CD4-positive, alpha-beta T cell treated with Interleukin-10 for 1 hour (primary cell): ENCODE measurements at regions not wholly inside any gene's neighbourhood (a gene's known extent, or its start where the extent isn't known, plus 50 kb on each side); places are given as distances from the start of the nearest gene placed in this dataset.
"Not testable (repeated sequence)": the region's sequence is repeated elsewhere in the genome, so short reads cannot be mapped to it uniquely, and the experiment has no call there.

ENCODE experiments used
- DNase-seq: peaks from one replicate; pipeline ENCODE4 v3.0.0-alpha.2; 2020

GRCh38 chr3:174547801-174548435 is 311.2 kb upstream of the NAALADL2 start:
- DNase-seq = no peak

- no peak for DNase-seq
Measured at GRCh38 chr3:174548841-174549623, 310.1 kb upstream of the NAALADL2 start.

- no peak for DNase-seq
Measured at GRCh38 chr3:174581558-174581957, 277.6 kb upstream of the NAALADL2 start.

- DNase-seq = no peak
Measured at GRCh38 chr3:174583396-174583795, 275.7 kb upstream of the NAALADL2 start.

GRCh38 chr3:174587137-174587536 is 272.0 kb upstream of the NAALADL2 start:
- not testable (repeated sequence) for DNase-seq

GRCh38 chr3:174596447-174596982 is 262.6 kb upstream of the NAALADL2 start:
- no peak for DNase-seq

- DNase-seq = no peak
Measured at GRCh38 chr3:174598885-174599439, 260.2 kb upstream of the NAALADL2 start.

GRCh38 chr3:174613173-174613572 is 246.0 kb upstream of the NAALADL2 start:
- no peak for DNase-seq

- no peak for DNase-seq
Measured at GRCh38 chr3:174614036-174614435, 245.1 kb upstream of the NAALADL2 start.

- DNase-seq = no peak
Measured at GRCh38 chr3:174618368-174619080, 240.6 kb upstream of the NAALADL2 start.

GRCh38 chr3:174619239-174619638 is 239.9 kb upstream of the NAALADL2 start:
- DNase-seq = no peak

- no peak for DNase-seq
Measured at GRCh38 chr3:174620138-174620537, 239.0 kb upstream of the NAALADL2 start.

GRCh38 chr3:174620855-174621472 is 238.2 kb upstream of the NAALADL2 start:
- no peak for DNase-seq

GRCh38 chr3:174633342-174633741 is 225.8 kb upstream of the NAALADL2 start:
- DNase-seq = no peak

- no peak for DNase-seq
Measured at GRCh38 chr3:174636451-174636850, 222.7 kb upstream of the NAALADL2 start.

GRCh38 chr3:174639406-174639805 is 219.7 kb upstream of the NAALADL2 start:
- no peak for DNase-seq

GRCh38 chr3:174639970-174640369 is 219.2 kb upstream of the NAALADL2 start:
- no peak for DNase-seq

GRCh38 chr3:174640932-174641331 is 218.2 kb upstream of the NAALADL2 start:
- no peak for DNase-seq

- no peak for DNase-seq
Measured at GRCh38 chr3:174644287-174644686, 214.8 kb upstream of the NAALADL2 start.

- no peak for DNase-seq
Measured at GRCh38 chr3:174651951-174652350, 207.2 kb upstream of the NAALADL2 start.

GRCh38 chr3:174659511-174659910 is 199.6 kb upstream of the NAALADL2 start:
- DNase-seq = no peak

- DNase-seq = no peak
Measured at GRCh38 chr3:174662653-174663052, 196.5 kb upstream of the NAALADL2 start.

- DNase-seq = no peak
Measured at GRCh38 chr3:174667386-174667785, 191.7 kb upstream of the NAALADL2 start.
